GM19324 (cell line): ENCODE measurements at regions not wholly inside any gene's neighbourhood (a gene's known extent, or its start where the extent isn't known, plus 50 kb on each side); places are given as distances from the start of the nearest gene placed in this dataset.

ENCODE experiments used
- ATAC-seq: cut with Tn5 transposase; IDR thresholded peaks from one replicate; pipeline ENCODE4 v1.9.1; 2021; ENCODE audit warnings: mild to moderate bottlenecking, moderate library complexity; ENCODE audit not compliant: unreplicated experiment, low FRiP score

GRCh38 chr1:59218521-59219236 is 78.2 kb upstream of the FGGY start:
- no peak for ATAC-seq

- no peak for ATAC-seq
Measured at GRCh38 chr1:59219916-59220315, 77.0 kb upstream of the FGGY start.

GRCh38 chr1:59220356-59220755 is 76.5 kb upstream of the FGGY start:
- ATAC-seq: no peak

GRCh38 chr1:59223198-59223597 is 73.7 kb upstream of the FGGY start:
- no peak for ATAC-seq

- ATAC-seq: no peak
Measured at GRCh38 chr1:59223989-59224634, 72.8 kb upstream of the FGGY start.

- ATAC-seq: no peak
Measured at GRCh38 chr1:59225594-59226316, 71.1 kb upstream of the FGGY start.

GRCh38 chr1:59229138-59229537 is 67.8 kb upstream of the FGGY start:
- no peak for ATAC-seq

GRCh38 chr1:59230622-59231021 is 66.3 kb upstream of the FGGY start:
- no peak for ATAC-seq

- ATAC-seq: no peak
Measured at GRCh38 chr1:59232216-59232615, 64.7 kb upstream of the FGGY start.

- no peak for ATAC-seq
Measured at GRCh38 chr1:59233444-59233843, 63.5 kb upstream of the FGGY start.

- no peak for ATAC-seq
Measured at GRCh38 chr1:59236721-59237545, 60.0 kb upstream of the FGGY start.

- ATAC-seq: no peak
Measured at GRCh38 chr1:59237900-59238299, 59.0 kb upstream of the FGGY start.

- ATAC-seq: no peak
Measured at GRCh38 chr1:59238333-59238934, 58.5 kb upstream of the FGGY start.

GRCh38 chr1:59238993-59239392 is 57.9 kb upstream of the FGGY start:
- no peak for ATAC-seq

GRCh38 chr1:59241909-59242308 is 55.0 kb upstream of the FGGY start:
- ATAC-seq: no peak

GRCh38 chr1:59242370-59242769 is 54.5 kb upstream of the FGGY start:
- no peak for ATAC-seq

GRCh38 chr1:59243550-59243949 is 53.3 kb upstream of the FGGY start:
- no peak for ATAC-seq

GRCh38 chr1:59243978-59244377 is 52.9 kb upstream of the FGGY start:
- no peak for ATAC-seq

- ATAC-seq: no peak
Measured at GRCh38 chr1:59244891-59245290, 52.0 kb upstream of the FGGY start.
